DOHH2 (cell line): ENCODE measurements at regions not wholly inside any gene's neighbourhood (a gene's known extent, or its start where the extent isn't known, plus 50 kb on each side); places are given as distances from the start of the nearest gene placed in this dataset.

Experiments
- CTCF ChIP-seq: fragments of 200-600 bp; sonication (generic); IDR thresholded peaks from one replicate; pipeline ENCODE4 v1.5.1; 2014; ENCODE audit warnings: antibody characterized with exemption, mild to moderate bottlenecking, low read depth, low read length; ENCODE audit not compliant: poor library complexity, severe bottlenecking
- EZH2phosphoT487 ChIP-seq: fragments of 200-600 bp; sonication (generic); IDR thresholded peaks from 2 replicates; pipeline ENCODE4 v1.6.1; 2017; ENCODE audit warnings: borderline replicate concordance, mild to moderate bottlenecking, antibody characterized with exemption, low read length, moderate library complexity, mixed read lengths

- no peak for TF ChIP-seq CTCF
- no peak for TF ChIP-seq EZH2phosphoT487
Observed at GRCh38 chr2:16248571-16249105, 308.3 kb downstream of the MYCN start.
